ENCODE measurements at regions not wholly inside any gene's neighbourhood (a gene's known extent, or its start where the extent isn't known, plus 50 kb on each side); places are given as distances from the start of the nearest gene placed in this dataset.

- no peak overlapping the region for H4K91ac ChIP-seq (ENCODE audit: insufficient read depth, low read depth, low read length)
- no peak overlapping the region for H3K27ac ChIP-seq (ENCODE audit: insufficient read depth, low read length)
- H3K4ac ChIP-seq (ENCODE audit: low read depth, low read length): no peak overlapping the region
- no peak overlapping the region for H3K23ac ChIP-seq (ENCODE audit: low read depth, low read length)
- intact Hi-C loops (cut with micrococcal nuclease): no loop called here
- H2AFZ ChIP-seq (replicated peaks; ENCODE audit: low read length, poor library complexity): no peak overlapping the region
- H4K5ac ChIP-seq (ENCODE audit: low read depth, low read length): no peak overlapping the region
- no peak overlapping the region for H2BK5ac ChIP-seq (ENCODE audit: low read depth, low read length, poor library complexity, severe bottlenecking)
- no peak overlapping the region for H2AK5ac ChIP-seq (ENCODE audit: low read depth, low read length)
- no peak overlapping the region for H2BK20ac ChIP-seq (ENCODE audit: low read depth, low read length)
- H3K27me3 ChIP-seq (ENCODE audit: control insufficient read depth, insufficient read depth, low read length): no peaks in the 10 kb centered on the region
- H4K8ac ChIP-seq (ENCODE audit: low read depth in 2 of 2, low read length in 2 of 2): no peak overlapping the region
- no peak overlapping the region for H2AK9ac ChIP-seq (replicated peaks; ENCODE audit: low read depth, low read length, poor library complexity)
- H3K56ac ChIP-seq (ENCODE audit: extremely low read depth, insufficient read depth, low read length): no peak overlapping the region
- H3K9me3 ChIP-seq (ENCODE audit: control insufficient read depth, insufficient read depth, low read length): no peaks in the 10 kb centered on the region
- H3K4me2 ChIP-seq (ENCODE audit: low read depth, low read length): no peak overlapping the region
- dilution Hi-C loops (cut with HindIII; ENCODE audit: low sequenced_read_pairs, unreplicated experiment): no loop called here
- no peak overlapping the region for H3K18ac ChIP-seq (ENCODE audit: low read depth, low read length)
- ChIA-PET POLR2A (ENCODE audit: unreplicated experiment) (no interaction called here), CTCF (no interaction called here)
- TF ChIP-seq USF2 (IDR thresholded peaks at IDR 0.05; ENCODE audit: low read depth, low read length) (no peak), CTCF (conservative IDR thresholded peaks at IDR 0.05; ENCODE audit: low read depth, low read length) (no peak), MAZ (IDR thresholded peaks at IDR 0.05; ENCODE audit: borderline replicate concordance, low read depth, low read length) (no peak), CEBPB (IDR thresholded peaks at IDR 0.05; ENCODE audit: low read depth, low read length) (no peak), FOS (IDR thresholded peaks at IDR 0.05; ENCODE audit: low read depth, low read length) (no peak), RFX5 (IDR thresholded peaks at IDR 0.05; ENCODE audit: low read depth, low read length) (no peak), RCOR1 (IDR thresholded peaks at IDR 0.05; ENCODE audit: insufficient replicate concordance, low read length) (no peak), MXI1 (IDR thresholded peaks at IDR 0.05; ENCODE audit: borderline replicate concordance, low read depth, low read length) (no peak), MAFK (IDR thresholded peaks at IDR 0.05; ENCODE audit: low read depth, low read length) (no peak), RAD21 (IDR thresholded peaks at IDR 0.05; ENCODE audit: low read length) (no peak), SMC3 (IDR thresholded peaks at IDR 0.05; ENCODE audit: low read depth, low read length) (no peak), POLR2A (IDR thresholded peaks at IDR 0.05; ENCODE audit: low read depth, low read length) (no peak)
- no peaks in the 10 kb centered on the region for H3K36me3 ChIP-seq (ENCODE audit: control insufficient read depth, insufficient read depth, low read length)
- no peaks in the 10 kb centered on the region for H4K20me1 ChIP-seq (ENCODE audit: insufficient read depth, low read length)
- DNase-seq (no peak), ATAC-seq (ENCODE audit: low read depth) (no peak)
- no peaks in the 10 kb centered on the region for H3K4me1 ChIP-seq (ENCODE audit: control insufficient read depth, insufficient read depth, low read length)
- no TSS peak for BruUV-seq (replicated peaks)
- no peaks in the 10 kb centered on the region for H3K9me1 ChIP-seq (ENCODE audit: insufficient read depth, low read length)
- H3K9ac ChIP-seq (ENCODE audit: low read depth, low read length): no peak overlapping the region
- H3K4me3 ChIP-seq (ENCODE audit: insufficient read depth, low read depth, low read length): no peak overlapping the region
- no peak overlapping the region for H2BK15ac ChIP-seq (ENCODE audit: low read depth, low read length)
- no CpG with 5 or more reads among the region's 6 CpGs for WGBS, 2 experiments (ENCODE audit: extremely low coverage in 2 of 2, insufficient read length in 1 of 2)
- in situ Hi-C loops (cut with MboI; ENCODE audit: low sequenced_read_pairs): no loop called here
- no peak overlapping the region for H3K14ac ChIP-seq (replicated peaks; ENCODE audit: low read depth, low read length)
- no peak overlapping the region for H2BK120ac ChIP-seq (ENCODE audit: low read depth, low read length)
- H3K79me1 ChIP-seq (ENCODE audit: low read depth in 1 of 2, low read length in 2 of 2): no peaks in the 10 kb centered on the region
Observed at GRCh38 chr15:25268166-25268565, 170.7 kb downstream of the UBE3A start.
